GM23338 (cell line): ENCODE measurements at regions not wholly inside any gene's neighbourhood (a gene's known extent, or its start where the extent isn't known, plus 50 kb on each side); places are given as distances from the start of the nearest gene placed in this dataset.

Experiments used
- CREB1 ChIP-seq: fragments of 250-450 bp; sonication (Bioruptor Pico); IDR thresholded peaks from 2 replicates; pipeline ENCODE4 v1.5.0; 2020; ENCODE audit warnings: low read depth, mild to moderate bottlenecking, moderate library complexity
- CTCF ChIP-seq, 2 experiments: fragments of 200-600 bp in 1 of 2; sonication (generic) in 1 of 2; conservative IDR thresholded peaks; 2 replicates each; pipeline versions ENCODE4 v1.5.1 to v1.6.1; 2016 to 2017; ENCODE audit warnings: antibody characterized with exemption in 2 of 2, low read depth in 2 of 2, mild to moderate bottlenecking in 2 of 2, moderate library complexity in 1 of 2
- EZH2 ChIP-seq: fragments of 200-600 bp; sonication (generic); IDR thresholded peaks from one replicate; pipeline ENCODE4 v1.8.0; 2017; ENCODE audit warnings: antibody characterized with exemption, mild to moderate bottlenecking, low read depth; ENCODE audit not compliant: unreplicated experiment
- EZH2phosphoT487 ChIP-seq: fragments of 200-600 bp; sonication (generic); IDR thresholded peaks from one replicate; pipeline ENCODE4 v1.8.1; 2018; ENCODE audit warnings: antibody characterized with exemption; ENCODE audit not compliant: unreplicated experiment
- POLR2AphosphoS5 ChIP-seq: IDR thresholded peaks from 2 replicates; pipeline ENCODE4 v1.6.1; 2016; ENCODE audit warnings: antibody characterized with exemption, low read depth
- REST ChIP-seq: IDR thresholded peaks from one replicate; pipeline ENCODE4 v1.6.1; 2018; ENCODE audit warnings: antibody characterized with exemption; ENCODE audit not compliant: unreplicated experiment

GRCh38 chr9:79962150-79962549 lies 390.4 kb downstream of the TLE4 start:
- TF ChIP-seq POLR2AphosphoS5, result no peak
- TF ChIP-seq CTCF (conservative IDR thresholded peaks at IDR 0.05; ENCODE audit: low read depth in 2 of 2), result no peak
- no peak for TF ChIP-seq EZH2
- TF ChIP-seq REST, result no peak
- no peak for TF ChIP-seq EZH2phosphoT487
- TF ChIP-seq CREB1 (CRISPR knock-in tag), result no peak
